HEK293 (cell line): ENCODE measurements at regions not wholly inside any gene's neighbourhood (a gene's known extent, or its start where the extent isn't known, plus 50 kb on each side); places are given as distances from the start of the nearest gene placed in this dataset.

ENCODE experiments used
- CTCF ChIP-seq: fragments of 450-650 bp; formaldehyde crosslinking; IDR thresholded peaks from 2 replicates; pipeline ENCODE4 v1.5.1; 2016; ENCODE audit warnings: missing biosample characterization, missing genetic modification characterization
- SP2 ChIP-seq: fragments of 450-650 bp; formaldehyde crosslinking; IDR thresholded peaks from 2 replicates; pipeline ENCODE4 v1.5.1; 2016; ENCODE audit warnings: missing biosample characterization, missing genetic modification characterization
- YY1 ChIP-seq: fragments of 450-650 bp; formaldehyde crosslinking; IDR thresholded peaks from 2 replicates; pipeline ENCODE4 v1.5.1; 2018; ENCODE audit warnings: missing biosample characterization, missing genetic modification characterization
- ZNF10 ChIP-seq: fragments of 450-650 bp; formaldehyde crosslinking; IDR thresholded peaks from 2 replicates; pipeline ENCODE4 v1.5.1; 2017; ENCODE audit warnings: missing biosample characterization, missing genetic modification characterization
- ZNF23 ChIP-seq: fragments of 450-650 bp; formaldehyde crosslinking; IDR thresholded peaks from 2 replicates; pipeline ENCODE4 v1.5.1; 2016; ENCODE audit warnings: missing biosample characterization, missing genetic modification characterization, borderline replicate concordance
- ZNF239 ChIP-seq: fragments of 450-650 bp; formaldehyde crosslinking; IDR thresholded peaks from 2 replicates; pipeline ENCODE4 v1.5.1; 2016; ENCODE audit warnings: missing biosample characterization, missing genetic modification characterization
- ZNF324 ChIP-seq: fragments of 450-650 bp; formaldehyde crosslinking; IDR thresholded peaks from 2 replicates; pipeline ENCODE4 v1.5.1; 2016; ENCODE audit warnings: missing biosample characterization, missing genetic modification characterization
- ZNF600 ChIP-seq: fragments of 450-650 bp; formaldehyde crosslinking; IDR thresholded peaks from 2 replicates; pipeline ENCODE4 v1.5.1; 2016; ENCODE audit warnings: missing biosample characterization, missing genetic modification characterization

DNA sequence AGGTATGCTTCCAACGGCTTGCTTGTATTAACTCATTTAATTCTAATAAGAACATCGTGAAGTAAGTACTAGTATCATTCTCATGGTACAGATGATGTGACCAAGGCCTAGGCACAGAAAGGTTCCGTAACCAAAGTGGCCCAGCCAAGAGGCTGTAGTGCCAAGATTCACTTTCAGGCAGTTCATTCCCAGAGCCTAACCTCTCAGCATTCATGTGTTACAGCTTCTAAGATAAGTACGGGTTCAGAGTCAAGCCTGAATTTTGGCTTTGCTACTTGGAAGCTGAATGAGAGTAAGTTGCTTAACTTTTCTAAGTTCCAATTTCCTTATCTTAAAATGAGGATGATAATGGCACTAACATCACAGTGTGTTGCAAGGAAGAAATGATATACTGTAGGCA is 379.9 kb downstream of the AEBP2 start:
- no peak for TF ChIP-seq YY1 (tag by site-specific recombination)
- TF ChIP-seq ZNF600, result no peak
- no peak for TF ChIP-seq SP2 (tag by site-specific recombination)
- TF ChIP-seq ZNF324, result no peak
- no peak for TF ChIP-seq ZNF23
- TF ChIP-seq ZNF10 (tag by site-specific recombination), result no peak
- TF ChIP-seq ZNF239 (tag by site-specific recombination), result no peak
- TF ChIP-seq CTCF, result no peak
